ENCODE measurements at regions not wholly inside any gene's neighbourhood (a gene's known extent, or its start where the extent isn't known, plus 50 kb on each side); places are given as distances from the start of the nearest gene placed in this dataset.
"Not testable (repeated sequence)": the region's sequence is repeated elsewhere in the genome, so short reads cannot be mapped to it uniquely, and the experiment has no call there.

DNA sequence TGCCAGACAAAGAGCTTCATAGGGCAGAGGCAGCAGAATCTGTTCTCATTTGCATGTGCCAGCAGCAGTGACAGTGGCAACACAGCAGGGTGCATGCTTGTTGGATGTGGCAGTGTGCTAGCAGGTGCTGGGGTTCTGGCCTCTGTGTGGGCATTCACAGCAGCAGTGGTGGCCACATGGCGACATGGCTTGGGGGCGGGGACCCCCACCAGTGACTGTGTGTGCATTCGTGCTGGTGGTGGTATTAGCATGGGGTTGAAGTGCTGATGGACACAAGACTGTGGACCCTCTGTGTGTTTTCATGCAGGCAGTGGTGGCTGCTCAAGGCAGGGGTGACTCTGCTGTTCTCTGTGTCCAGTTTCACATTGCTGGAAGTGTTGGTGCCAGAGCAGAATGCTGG lies 183.2 kb upstream of the PDE4D start:
- no peak for TF ChIP-seq CTCF (IDR thresholded peaks at IDR 0.05)
- TF ChIP-seq POLR2A (IDR thresholded peaks at IDR 0.05), result no peak
- WGBS, 2 donors, result 81 to 100% methylated on average over 1 to 3 of the region's 3 CpGs
- DNase-seq (no peak), ATAC-seq (no peak)
- intact Hi-C loops (cut with DNase I), result no loop called here
- Histone ChIP-seq H3K9me3 (peaks cover 0 to 8% (median 0%) of the 10 kb centered on the region in 3 donors), H3K36me3 (replicated peaks in 1 of 2; ENCODE audit: insufficient read depth in 1 of 2, low read depth in 2 of 2) (no peaks in the 10 kb centered on the region), H3K4me1 (no peaks in the 10 kb centered on the region), H3K27me3 (no peaks in the 10 kb centered on the region), H3K27ac (no peak overlapping the region), H3K4me3 (no peak overlapping the region)

GRCh38 chr5:60066502-60066901 lies 173.0 kb upstream of the PDE4D start:
- Histone ChIP-seq H3K36me3 (replicated peaks in 1 of 2; ENCODE audit: insufficient read depth in 1 of 2, low read depth in 2 of 2) (no peaks in the 10 kb centered on the region), H3K27ac (no peak overlapping the region), H3K9me3 (no peaks in the 10 kb centered on the region), H3K4me3 (no peak overlapping the region), H3K4me1 (no peaks in the 10 kb centered on the region), H3K27me3 (no peaks in the 10 kb centered on the region)
- ATAC-seq (no peak), DNase-seq (no peak)
- WGBS, 2 donors, result 73 to 77% methylated on average over 2 of the region's 2 CpGs
- intact Hi-C loops (cut with DNase I), result no loop called here
- TF ChIP-seq CTCF (IDR thresholded peaks at IDR 0.05) (no peak), POLR2A (IDR thresholded peaks at IDR 0.05) (no peak)

GRCh38 chr5:60060389-60060788 lies 166.9 kb upstream of the PDE4D start:
- H3K4me3 ChIP-seq, result no peak overlapping the region
- TF ChIP-seq CTCF (IDR thresholded peaks at IDR 0.05), result no peak
- TF ChIP-seq POLR2A (IDR thresholded peaks at IDR 0.05), result no peak
- no peak overlapping the region for H3K27ac ChIP-seq
- ATAC-seq, result no peak
- H3K4me1 ChIP-seq, result no peaks in the 10 kb centered on the region
- no peaks in the 10 kb centered on the region for H3K27me3 ChIP-seq
- H3K9me3 ChIP-seq, result no peaks in the 10 kb centered on the region
- intact Hi-C loops (cut with DNase I), result no loop called here
- no peak for DNase-seq
- H3K36me3 ChIP-seq (replicated peaks in 1 of 2; ENCODE audit: insufficient read depth in 1 of 2, low read depth in 2 of 2), result no peaks in the 10 kb centered on the region

DNA sequence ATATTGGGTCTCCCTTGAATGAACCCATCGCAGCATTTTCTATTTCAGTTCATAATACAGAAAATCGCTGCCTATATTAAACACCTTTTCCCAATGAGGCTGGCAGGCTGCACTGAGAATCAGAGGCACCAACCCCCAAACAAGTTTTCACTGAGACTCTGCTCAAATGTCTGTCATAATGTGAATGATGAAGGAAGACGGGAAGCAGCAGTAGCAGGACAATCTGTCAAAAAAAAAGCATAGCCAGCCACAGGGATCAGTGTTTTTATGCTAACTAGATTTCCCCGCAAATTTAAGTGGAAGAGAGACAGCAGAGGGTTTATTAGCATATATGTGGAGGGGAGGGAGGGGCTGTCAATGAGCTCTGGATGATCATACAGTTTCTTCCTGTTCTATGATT lies 162.7 kb upstream of the PDE4D start:
- no peaks in the 10 kb centered on the region for H3K27me3 ChIP-seq
- no peaks in the 10 kb centered on the region for H3K4me1 ChIP-seq
- ATAC-seq (no peak), DNase-seq (no peak)
- no peak overlapping the region for H3K4me3 ChIP-seq
- H3K27ac ChIP-seq, result no peak overlapping the region
- H3K9me3 ChIP-seq, result no peaks in the 10 kb centered on the region
- intact Hi-C loops (cut with DNase I), result no loop called here
- no peak for TF ChIP-seq CTCF (IDR thresholded peaks at IDR 0.05)
- TF ChIP-seq POLR2A (IDR thresholded peaks at IDR 0.05), result no peak
- no peaks in the 10 kb centered on the region for H3K36me3 ChIP-seq (replicated peaks in 1 of 2; ENCODE audit: insufficient read depth in 1 of 2, low read depth in 2 of 2)
- WGBS, 2 donors, result 64 to 75% methylated on average over 4 of the region's 4 CpGs

GRCh38 chr5:60055168-60055567 lies 161.6 kb upstream of the PDE4D start:
- Histone ChIP-seq H3K4me1 (no peaks in the 10 kb centered on the region), H3K27me3 (no peaks in the 10 kb centered on the region), H3K4me3 (no peak overlapping the region), H3K27ac (no peak overlapping the region), H3K9me3 (no peaks in the 10 kb centered on the region), H3K36me3 (replicated peaks in 1 of 2; ENCODE audit: insufficient read depth in 1 of 2, low read depth in 2 of 2) (no peaks in the 10 kb centered on the region)
- no peak for TF ChIP-seq CTCF (IDR thresholded peaks at IDR 0.05)
- TF ChIP-seq POLR2A (IDR thresholded peaks at IDR 0.05), result no peak
- DNase-seq (no peak), ATAC-seq (no peak)
- intact Hi-C loops (cut with DNase I), result no loop called here

GRCh38 chr5:60041996-60042664 lies 148.6 kb upstream of the PDE4D start:
- H3K27ac ChIP-seq; intact Hi-C loops (cut with DNase I); ATAC-seq; H3K9me3 ChIP-seq; H3K36me3 ChIP-seq (replicated peaks in 1 of 2; ENCODE audit: insufficient read depth in 1 of 2, low read depth in 2 of 2); DNase-seq; H3K4me3 ChIP-seq; H3K4me1 ChIP-seq; H3K27me3 ChIP-seq: not testable (repeated sequence)
- 45 to 49% methylated on average over 6 of the region's 6 CpGs for WGBS, 2 donors

GRCh38 chr5:60041508-60041907 lies 148.0 kb upstream of the PDE4D start:
- H3K4me1 ChIP-seq; H3K27ac ChIP-seq; DNase-seq; H3K36me3 ChIP-seq (replicated peaks in 1 of 2; ENCODE audit: insufficient read depth in 1 of 2, low read depth in 2 of 2); intact Hi-C loops (cut with DNase I); ATAC-seq; H3K4me3 ChIP-seq; H3K27me3 ChIP-seq; H3K9me3 ChIP-seq: not testable (repeated sequence)
- 76 to 77% methylated on average over 8 of the region's 8 CpGs for WGBS, 2 donors
